Panc1 (cell line): ENCODE measurements at regions not wholly inside any gene's neighbourhood (a gene's known extent, or its start where the extent isn't known, plus 50 kb on each side); places are given as distances from the start of the nearest gene placed in this dataset.

Experiments
- ATAC-seq: fragments of 200-7000 bp; cut with Tn5 transposase; 2 replicates; pipeline ENCODE4 v1.9.1; 2020; ENCODE audit warnings: mild to moderate bottlenecking, moderate library complexity
- BruUV-seq: library from RNA; stranded (reverse); fragments of 400-500 nt; replicated peaks from 2 replicates; lab custom pipeline; 2021; lab: Mats Ljungman, UMichigan
- CTCF ChIA-PET: fragments of 300-600 bp; sonication (Branson Sonifier 250); formaldehyde crosslinking; loops from one replicate; lab custom pipeline; 2022; ENCODE audit warnings: antibody characterized with exemption; lab: Charles Lee
- POLR2A ChIA-PET: fragments of 300-600 bp; sonication (Branson Sonifier 250); formaldehyde crosslinking; loops from one replicate; lab custom pipeline; 2022; ENCODE audit warnings: antibody characterized with exemption; lab: Charles Lee
- DNase-seq: peaks from one replicate; pipeline ENCODE4 v3.0.0-alpha.2; 2010; ENCODE audit warnings: low read depth, low spot score
- H3K27ac ChIP-seq: 2 replicates; pipeline ENCODE4 v1.5.1; 2011; ENCODE audit warnings: mild to moderate bottlenecking, low read length, inconsistent platforms
- H3K27me3 ChIP-seq: fragments of 200-500 bp; sonication (Bioruptor generic); 2 replicates; pipeline ENCODE4 v1.6.0; 2014; ENCODE audit warnings: low read length, inconsistent platforms; ENCODE audit not compliant: control insufficient read depth, insufficient read depth
- H3K36me3 ChIP-seq: fragments of 200-500 bp; sonication (Bioruptor generic); 2 replicates; pipeline ENCODE4 v1.5.1; 2014; ENCODE audit warnings: inconsistent platforms, mild to moderate bottlenecking, low read length, moderate library complexity; ENCODE audit not compliant: control insufficient read depth, insufficient read depth
- H3K4me1 ChIP-seq: 2 replicates; pipeline ENCODE4 v1.5.1; 2011; ENCODE audit warnings: inconsistent platforms, mild to moderate bottlenecking, low read length, moderate library complexity; ENCODE audit not compliant: control insufficient read depth, insufficient read depth
- H3K4me3 ChIP-seq, 2 experiments: 2 replicates each; pipeline ENCODE4 v1.5.1; 2011 to 2012; ENCODE audit warnings: low read depth in 2 of 2, low read length in 2 of 2, mild to moderate bottlenecking in 2 of 2, inconsistent platforms in 1 of 2, moderate library complexity in 1 of 2
- H3K9me3 ChIP-seq: fragments of 200-500 bp; sonication (Bioruptor generic); 2 replicates; pipeline ENCODE4 v1.5.1; 2014; ENCODE audit warnings: low read depth, mild to moderate bottlenecking, inconsistent platforms, low read length, moderate library complexity; ENCODE audit not compliant: control insufficient read depth, insufficient read depth
- POLR2AphosphoS5 ChIP-seq: IDR thresholded peaks from 2 replicates; pipeline ENCODE4 v1.6.1; 2012; ENCODE audit warnings: mild to moderate bottlenecking, low read depth, low read length, moderate library complexity
- SIN3A ChIP-seq: IDR thresholded peaks from 2 replicates; pipeline ENCODE4 v1.6.1; 2012; ENCODE audit warnings: low read depth, mild to moderate bottlenecking, low read length, moderate library complexity, borderline replicate concordance; ENCODE audit not compliant: insufficient read depth
- TCF7L2 ChIP-seq: IDR thresholded peaks from 2 replicates; pipeline ENCODE4 v1.6.1; 2011; ENCODE audit warnings: mild to moderate bottlenecking, low read depth, low read length, inconsistent platforms
- in situ Hi-C: cut with HindIII; loops from 2 replicates; pipeline ENCODE4 v1.10.0; 2016; ENCODE audit warnings: low sequenced_read_pairs, low pct_unique_long_range_greater_than_20kb
- intact Hi-C: fragments of 100-400 bp; cut with micrococcal nuclease; formaldehyde crosslinking; loops from one replicate; pipeline ENCODE4 v1.10.0; 2022; ENCODE audit not compliant: unreplicated experiment
- TF ChIP-seq, protein P1 (sequence below): fragments of 450-650 bp; IDR thresholded peaks from 2 replicates; pipeline ENCODE4 v1.5.1; 2017; ENCODE audit warnings: mild to moderate bottlenecking
- TF ChIP-seq, protein P2 (sequence below), 2 experiments: IDR thresholded peaks; 2 replicates each; pipeline ENCODE4 v1.6.1; 2011 to 2012; ENCODE audit warnings: low read depth in 2 of 2, control low read depth in 1 of 2, low read length in 1 of 2, mild to moderate bottlenecking in 1 of 2, moderate library complexity in 1 of 2; ENCODE audit not compliant: insufficient read depth in 1 of 2

DNA sequence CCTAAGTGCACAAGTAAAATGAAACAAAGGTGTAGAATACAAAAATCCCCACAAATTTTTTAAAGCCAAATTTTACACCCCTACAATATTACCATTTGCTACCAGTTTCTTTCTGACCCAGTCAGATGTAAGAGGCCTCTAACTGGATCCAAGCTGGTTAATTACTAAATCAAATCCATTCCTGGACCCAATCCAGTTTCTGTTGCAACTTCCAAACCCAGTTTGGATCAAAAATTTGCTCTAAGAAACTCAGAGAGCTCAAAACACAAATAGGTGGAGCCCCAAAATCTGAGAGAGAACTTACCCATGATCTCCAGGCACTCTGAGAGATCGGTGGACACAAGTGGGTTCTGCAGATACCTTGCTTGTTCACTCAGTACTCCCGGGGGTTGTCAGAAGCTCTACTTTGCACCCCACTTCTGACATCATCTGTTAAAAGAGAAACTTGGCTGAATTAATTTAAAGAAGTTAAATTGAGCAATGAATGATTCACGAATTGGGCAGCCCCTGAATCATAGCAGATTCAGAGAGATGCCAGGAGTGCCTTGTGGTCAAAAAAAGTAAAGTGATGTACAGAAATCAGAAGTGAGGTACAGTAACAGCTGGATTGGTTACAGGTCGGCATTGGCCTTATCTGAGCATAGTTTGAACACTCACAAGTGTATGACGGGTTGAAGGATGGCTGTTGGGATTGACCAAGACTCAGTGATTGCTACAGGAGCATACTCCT, 448.0 kb downstream of the KCNT2 start:
- Histone ChIP-seq H3K9me3 (no peaks in the 10 kb centered on the region), H3K27me3 (no peaks in the 10 kb centered on the region), H3K4me1 (no peaks in the 10 kb centered on the region), H3K4me3 (no peak overlapping the region), H3K36me3 (no peaks in the 10 kb centered on the region), H3K27ac (no peak overlapping the region)
- no peak for ATAC-seq
- no peak for DNase-seq
- CTCF ChIA-PET = no interaction called here
- in situ Hi-C loops (no loop called here), intact Hi-C loops (no loop called here)
- POLR2A ChIA-PET = no interaction called here
- TF ChIP-seq, protein P1, sequence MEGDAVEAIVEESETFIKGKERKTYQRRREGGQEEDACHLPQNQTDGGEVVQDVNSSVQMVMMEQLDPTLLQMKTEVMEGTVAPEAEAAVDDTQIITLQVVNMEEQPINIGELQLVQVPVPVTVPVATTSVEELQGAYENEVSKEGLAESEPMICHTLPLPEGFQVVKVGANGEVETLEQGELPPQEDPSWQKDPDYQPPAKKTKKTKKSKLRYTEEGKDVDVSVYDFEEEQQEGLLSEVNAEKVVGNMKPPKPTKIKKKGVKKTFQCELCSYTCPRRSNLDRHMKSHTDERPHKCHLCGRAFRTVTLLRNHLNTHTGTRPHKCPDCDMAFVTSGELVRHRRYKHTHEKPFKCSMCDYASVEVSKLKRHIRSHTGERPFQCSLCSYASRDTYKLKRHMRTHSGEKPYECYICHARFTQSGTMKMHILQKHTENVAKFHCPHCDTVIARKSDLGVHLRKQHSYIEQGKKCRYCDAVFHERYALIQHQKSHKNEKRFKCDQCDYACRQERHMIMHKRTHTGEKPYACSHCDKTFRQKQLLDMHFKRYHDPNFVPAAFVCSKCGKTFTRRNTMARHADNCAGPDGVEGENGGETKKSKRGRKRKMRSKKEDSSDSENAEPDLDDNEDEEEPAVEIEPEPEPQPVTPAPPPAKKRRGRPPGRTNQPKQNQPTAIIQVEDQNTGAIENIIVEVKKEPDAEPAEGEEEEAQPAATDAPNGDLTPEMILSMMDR = no peak
- TF ChIP-seq, protein P2, sequence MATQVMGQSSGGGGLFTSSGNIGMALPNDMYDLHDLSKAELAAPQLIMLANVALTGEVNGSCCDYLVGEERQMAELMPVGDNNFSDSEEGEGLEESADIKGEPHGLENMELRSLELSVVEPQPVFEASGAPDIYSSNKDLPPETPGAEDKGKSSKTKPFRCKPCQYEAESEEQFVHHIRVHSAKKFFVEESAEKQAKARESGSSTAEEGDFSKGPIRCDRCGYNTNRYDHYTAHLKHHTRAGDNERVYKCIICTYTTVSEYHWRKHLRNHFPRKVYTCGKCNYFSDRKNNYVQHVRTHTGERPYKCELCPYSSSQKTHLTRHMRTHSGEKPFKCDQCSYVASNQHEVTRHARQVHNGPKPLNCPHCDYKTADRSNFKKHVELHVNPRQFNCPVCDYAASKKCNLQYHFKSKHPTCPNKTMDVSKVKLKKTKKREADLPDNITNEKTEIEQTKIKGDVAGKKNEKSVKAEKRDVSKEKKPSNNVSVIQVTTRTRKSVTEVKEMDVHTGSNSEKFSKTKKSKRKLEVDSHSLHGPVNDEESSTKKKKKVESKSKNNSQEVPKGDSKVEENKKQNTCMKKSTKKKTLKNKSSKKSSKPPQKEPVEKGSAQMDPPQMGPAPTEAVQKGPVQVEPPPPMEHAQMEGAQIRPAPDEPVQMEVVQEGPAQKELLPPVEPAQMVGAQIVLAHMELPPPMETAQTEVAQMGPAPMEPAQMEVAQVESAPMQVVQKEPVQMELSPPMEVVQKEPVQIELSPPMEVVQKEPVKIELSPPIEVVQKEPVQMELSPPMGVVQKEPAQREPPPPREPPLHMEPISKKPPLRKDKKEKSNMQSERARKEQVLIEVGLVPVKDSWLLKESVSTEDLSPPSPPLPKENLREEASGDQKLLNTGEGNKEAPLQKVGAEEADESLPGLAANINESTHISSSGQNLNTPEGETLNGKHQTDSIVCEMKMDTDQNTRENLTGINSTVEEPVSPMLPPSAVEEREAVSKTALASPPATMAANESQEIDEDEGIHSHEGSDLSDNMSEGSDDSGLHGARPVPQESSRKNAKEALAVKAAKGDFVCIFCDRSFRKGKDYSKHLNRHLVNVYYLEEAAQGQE (IDR thresholded peaks at IDR 0.05; ENCODE audit: insufficient read depth in 1 of 2, low read depth in 2 of 2, low read length in 1 of 2) = no peak
- TF ChIP-seq TCF7L2 (no peak), POLR2AphosphoS5 (no peak), SIN3A (no peak)
- no TSS peak for BruUV-seq

- TF ChIP-seq SIN3A (no peak), TCF7L2 (no peak), POLR2AphosphoS5 (no peak)
- TF ChIP-seq, protein P2 (IDR thresholded peaks at IDR 0.05; ENCODE audit: insufficient read depth in 1 of 2, low read depth in 2 of 2, low read length in 1 of 2) = no peak
- TF ChIP-seq, protein P1 = no peak
- no peak overlapping the region for H3K4me3 ChIP-seq
- DNase-seq (no peak), ATAC-seq (no peak)
- no peaks in the 10 kb centered on the region for H3K36me3 ChIP-seq
- no TSS peak for BruUV-seq
- CTCF ChIA-PET = no interaction called here
- in situ Hi-C loops = no loop called here
- intact Hi-C loops = no loop called here
- no peak overlapping the region for H3K27ac ChIP-seq
- no peaks in the 10 kb centered on the region for H3K27me3 ChIP-seq
- POLR2A ChIA-PET = no interaction called here
- no peaks in the 10 kb centered on the region for H3K9me3 ChIP-seq
- H3K4me1 ChIP-seq = no peaks in the 10 kb centered on the region
Observed at GRCh38 chr1:196155586-196155985, 452.7 kb downstream of the KCNT2 start.
